HG02981 (cell line): ENCODE measurements at regions not wholly inside any gene's neighbourhood (a gene's known extent, or its start where the extent isn't known, plus 50 kb on each side); places are given as distances from the start of the nearest gene placed in this dataset.
"Not testable (repeated sequence)": the region's sequence is repeated elsewhere in the genome, so short reads cannot be mapped to it uniquely, and the experiment has no call there.

ENCODE experiments used
- ATAC-seq: cut with Tn5 transposase; IDR thresholded peaks from one replicate; pipeline ENCODE4 v1.9.1; 2021; ENCODE audit warnings: mild to moderate bottlenecking, moderate library complexity; ENCODE audit not compliant: unreplicated experiment

DNA sequence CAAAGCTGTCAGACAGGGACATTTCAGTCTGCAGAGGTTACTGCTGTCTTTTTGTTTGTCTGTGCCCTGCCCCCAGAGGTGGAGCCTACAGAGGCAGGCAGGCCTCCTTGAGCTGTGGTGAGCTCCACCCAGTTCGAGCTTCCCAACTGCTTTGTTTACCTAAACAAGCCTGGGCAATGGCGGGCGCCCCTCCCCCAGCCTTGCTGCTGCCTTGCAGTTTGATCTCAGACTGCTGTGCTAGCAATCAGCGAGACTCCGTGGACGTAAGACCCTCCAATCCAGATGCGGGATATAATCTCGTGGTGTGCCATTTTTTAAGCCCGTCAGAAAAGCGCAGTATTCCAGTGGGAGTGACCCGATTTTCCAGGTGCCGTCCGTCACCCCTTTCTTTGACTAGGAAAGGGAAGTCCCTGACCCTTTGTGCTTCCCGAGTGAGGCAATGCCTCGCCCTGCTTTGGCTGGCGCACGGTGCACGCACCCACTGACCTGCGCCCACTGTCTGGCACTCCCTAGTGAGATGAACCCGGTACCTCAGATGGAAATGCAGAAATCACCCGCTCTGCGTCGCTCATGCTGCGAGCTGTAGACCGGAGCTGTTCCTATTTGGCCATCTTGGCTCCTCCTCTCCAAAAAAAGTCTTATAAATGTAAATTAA is 54.1 kb upstream of the RIMS1 start:
- ATAC-seq = not testable (repeated sequence)
